SK-N-DZ (cell line): ENCODE measurements at regions not wholly inside any gene's neighbourhood (a gene's known extent, or its start where the extent isn't known, plus 50 kb on each side); places are given as distances from the start of the nearest gene placed in this dataset.
"Not testable (repeated sequence)": the region's sequence is repeated elsewhere in the genome, so short reads cannot be mapped to it uniquely, and the experiment has no call there.

Experiments
- DNase-seq: peaks from one replicate; pipeline ENCODE4 v3.0.0-alpha.2; 2015; ENCODE audit warnings: low spot score

DNA sequence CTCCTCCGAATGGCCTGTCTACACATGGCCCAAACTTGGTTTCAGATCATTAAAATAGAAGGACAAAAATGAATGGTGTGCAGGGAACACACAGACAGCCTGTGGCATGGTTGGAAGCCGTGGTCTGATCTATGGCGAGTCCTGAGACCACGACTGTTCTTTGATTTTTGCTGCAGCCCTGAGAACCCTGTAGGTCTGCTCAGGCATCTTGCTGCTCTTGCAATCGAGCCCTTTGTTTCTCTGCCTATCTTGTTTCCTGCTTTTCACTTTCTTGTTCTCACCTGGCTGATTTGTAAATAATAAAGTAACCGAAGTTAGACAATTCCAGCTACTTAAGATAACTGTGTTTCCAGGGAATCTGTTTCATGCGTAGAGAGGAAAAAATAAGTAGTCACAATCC, 54.1 kb upstream of the NBPF9 start:
- DNase-seq: not testable (repeated sequence)

DNA sequence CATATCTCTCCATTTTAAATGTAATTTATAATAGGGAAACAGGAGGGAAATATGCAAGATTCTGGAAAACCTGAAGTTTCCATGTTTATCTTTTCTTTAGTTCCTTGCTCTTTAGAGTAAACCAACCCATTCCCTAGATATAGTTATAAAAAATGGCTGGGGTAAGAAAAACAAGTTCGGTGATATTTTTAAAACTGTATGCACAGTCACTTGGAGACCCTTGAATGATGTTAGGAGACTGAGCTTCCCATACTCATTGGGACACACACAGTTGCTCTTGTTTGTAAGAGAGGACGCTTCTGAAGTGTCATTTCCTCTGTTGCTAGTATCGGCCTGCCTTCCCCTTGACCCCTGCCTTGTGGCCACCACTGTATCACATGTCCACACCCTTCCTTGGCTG, 55.0 kb upstream of the NBPF9 start:
- not testable (repeated sequence) for DNase-seq

DNA sequence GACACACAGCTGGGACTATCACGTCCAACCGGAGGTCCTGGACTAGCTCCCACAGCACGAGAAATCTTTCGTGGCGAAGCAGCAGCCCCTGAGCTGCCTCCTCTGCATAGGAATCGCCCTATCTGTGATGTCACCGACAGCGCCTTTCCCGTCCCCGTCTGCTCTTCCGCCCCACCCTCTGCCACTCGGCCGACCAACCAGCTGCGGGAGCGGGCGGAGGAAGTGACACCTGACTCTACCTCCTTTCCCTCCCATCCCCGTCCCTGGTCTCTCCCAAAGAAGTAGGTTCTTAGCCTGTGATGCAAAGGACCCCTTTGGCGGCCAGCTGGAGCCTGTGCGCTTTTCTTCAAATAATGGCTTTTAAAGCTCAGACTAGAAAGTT, 59.7 kb upstream of the NBPF9 start:
- DNase-seq: not testable (repeated sequence)

DNA sequence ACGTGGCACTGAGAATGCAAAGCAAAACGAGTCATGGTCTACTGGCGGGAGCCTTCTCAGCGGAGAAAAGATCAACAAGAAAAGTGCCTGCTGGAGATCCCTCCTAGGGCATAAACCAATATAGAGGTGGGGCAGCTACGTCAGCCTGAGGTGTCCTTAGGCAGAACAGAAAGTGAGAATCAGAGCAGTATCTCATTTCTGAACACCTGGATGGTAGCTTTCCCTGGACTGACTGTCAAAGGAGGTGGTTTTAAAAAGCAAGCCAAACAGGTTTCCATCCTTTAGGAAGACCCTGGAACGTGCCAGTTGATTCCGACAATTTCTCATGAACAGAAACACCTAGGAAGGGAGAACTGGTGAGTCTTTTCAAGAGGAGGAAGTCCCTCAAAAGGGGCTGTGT, 71.4 kb upstream of the NBPF9 start:
- not testable (repeated sequence) for DNase-seq

DNA sequence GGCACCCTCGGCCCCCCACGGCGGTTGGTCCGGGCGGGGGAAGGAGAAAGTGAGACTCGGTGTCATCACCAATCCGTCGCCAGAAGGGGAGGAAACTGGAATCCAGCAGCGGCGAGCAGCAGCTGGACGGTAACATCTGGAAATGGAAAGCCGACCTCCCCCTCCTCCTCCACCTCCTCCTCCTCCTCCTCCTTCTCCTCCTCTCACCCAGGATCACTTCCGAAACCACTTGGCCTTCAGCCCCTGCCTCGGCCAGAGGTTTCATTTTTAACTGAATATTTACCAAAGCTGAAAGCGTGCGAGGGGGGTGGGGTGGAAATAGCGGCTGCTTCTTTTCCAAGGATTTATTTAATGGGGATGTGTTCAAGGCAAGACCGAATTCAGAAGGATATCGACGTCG, 72.5 kb upstream of the NBPF9 start:
- not testable (repeated sequence) for DNase-seq

DNA sequence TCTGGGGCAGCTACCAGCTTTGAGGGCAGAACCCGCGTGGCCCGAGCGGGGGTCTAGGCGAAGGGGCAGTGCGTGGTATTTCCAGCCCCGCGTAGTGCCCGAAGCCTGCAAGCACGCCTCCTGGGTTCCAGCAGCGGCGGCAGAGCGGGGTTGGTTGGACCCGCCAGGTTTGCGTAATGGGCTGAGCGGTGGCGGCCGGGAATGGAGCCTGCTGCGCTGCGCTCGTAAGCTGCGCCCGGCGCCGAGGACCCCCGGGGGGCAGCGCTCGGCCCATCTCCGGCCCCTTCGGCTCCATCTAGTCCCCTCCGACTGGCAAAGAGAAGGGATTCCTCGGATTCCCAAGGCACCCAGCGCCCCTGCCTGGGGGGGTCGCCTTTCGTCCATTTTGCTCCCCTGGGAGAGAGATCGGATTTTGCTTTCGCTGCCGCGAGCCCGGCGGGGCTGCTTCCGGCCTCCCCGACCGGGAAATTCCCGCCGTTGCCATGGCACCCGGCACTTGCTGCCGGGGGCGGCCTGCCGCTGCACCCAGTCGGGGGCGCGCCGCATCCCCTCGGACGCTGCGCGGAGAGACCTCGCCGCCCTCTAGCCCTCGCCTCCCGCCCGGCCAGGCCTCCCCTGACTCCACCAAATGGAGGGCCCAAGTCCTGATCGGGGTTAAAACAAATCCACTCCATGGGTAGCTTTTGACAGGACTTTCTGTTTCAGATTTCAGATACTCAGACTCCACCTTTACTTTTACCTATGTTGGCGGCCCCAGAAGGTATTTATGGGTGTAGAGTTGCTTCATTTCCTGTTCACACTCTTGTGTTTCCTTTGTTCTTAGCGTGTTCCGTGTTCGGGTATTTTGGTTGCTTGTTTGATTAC, 73.3 kb upstream of the NBPF9 start:
- DNase-seq: peak; percentile 0

DNA sequence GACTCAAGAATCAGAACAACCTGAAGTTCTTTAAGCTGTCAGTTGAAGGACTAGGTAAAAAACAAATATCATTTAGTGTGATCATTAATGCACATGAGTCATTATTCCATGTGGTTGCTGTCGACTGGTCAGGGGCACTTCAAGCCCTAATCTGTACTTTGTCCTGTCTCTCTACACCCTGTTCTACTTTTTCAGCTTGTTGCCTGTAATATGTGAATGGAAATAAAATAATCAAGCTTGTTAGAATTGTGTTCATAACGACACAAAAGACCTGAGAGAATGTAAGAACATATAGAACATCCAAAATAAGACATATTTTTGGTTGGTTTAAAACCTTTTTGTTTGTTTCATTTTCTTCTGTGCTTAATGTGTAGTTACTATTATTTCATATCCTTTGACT, 87.4 kb upstream of the NBPF9 start:
- not testable (repeated sequence) for DNase-seq

DNA sequence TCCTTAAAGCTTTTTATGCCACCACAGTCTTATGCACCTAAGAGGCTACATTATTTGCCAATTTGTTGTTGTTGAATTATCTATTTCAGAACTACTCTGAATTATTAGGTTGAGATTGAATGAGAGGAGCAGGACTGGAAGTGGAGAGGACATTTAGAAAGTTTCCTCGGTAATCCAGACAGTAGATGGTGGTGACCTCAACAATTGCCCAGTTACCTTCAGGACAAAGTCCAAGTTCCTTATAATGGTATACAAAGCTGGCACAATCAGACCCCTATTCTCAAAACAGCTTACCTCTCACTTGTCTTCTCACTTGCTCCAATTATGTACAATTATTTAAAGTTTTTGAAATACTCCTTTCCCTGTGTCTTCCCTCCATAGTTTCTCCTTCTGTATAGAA, 93.3 kb upstream of the NBPF9 start:
- not testable (repeated sequence) for DNase-seq

DNA sequence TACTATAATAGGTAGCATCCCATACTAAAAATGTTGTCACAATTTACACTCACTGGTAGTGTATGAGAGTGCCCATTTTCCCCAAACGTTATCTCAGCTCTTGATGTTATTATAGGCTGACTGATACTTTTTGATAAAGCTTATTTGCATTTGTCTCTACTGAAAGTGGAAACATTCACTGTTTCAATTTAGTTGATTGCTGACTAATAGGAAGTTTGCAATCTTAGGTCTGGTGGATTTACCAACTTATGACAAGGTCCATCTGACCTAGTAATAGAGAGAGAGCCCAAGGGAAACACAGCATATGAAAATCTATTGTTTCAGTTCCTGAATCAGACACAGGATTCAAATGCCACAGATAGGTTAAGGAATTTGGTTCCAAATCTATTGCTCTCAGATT, 97.2 kb upstream of the NBPF9 start:
- DNase-seq: peak; percentile 0

DNA sequence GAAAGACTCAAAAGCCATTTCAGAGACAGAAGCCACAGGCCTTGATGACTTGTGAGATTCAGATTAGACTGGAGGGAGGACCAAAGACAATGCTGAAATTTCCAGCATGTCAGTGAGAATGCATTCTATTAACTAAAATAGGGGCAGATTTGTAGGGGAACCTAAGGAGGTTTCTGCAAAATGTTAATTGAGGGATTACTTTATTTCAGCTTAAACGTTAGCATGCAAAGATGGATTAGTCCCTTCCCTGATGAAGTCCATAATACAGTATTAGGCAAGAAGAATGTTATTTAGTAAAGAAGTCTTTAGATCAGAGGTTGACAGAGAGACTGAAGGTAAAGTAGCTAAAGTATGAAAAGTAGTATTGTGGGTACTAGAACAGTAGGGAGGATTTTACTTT, 98.9 kb upstream of the NBPF9 start:
- not testable (repeated sequence) for DNase-seq

DNA sequence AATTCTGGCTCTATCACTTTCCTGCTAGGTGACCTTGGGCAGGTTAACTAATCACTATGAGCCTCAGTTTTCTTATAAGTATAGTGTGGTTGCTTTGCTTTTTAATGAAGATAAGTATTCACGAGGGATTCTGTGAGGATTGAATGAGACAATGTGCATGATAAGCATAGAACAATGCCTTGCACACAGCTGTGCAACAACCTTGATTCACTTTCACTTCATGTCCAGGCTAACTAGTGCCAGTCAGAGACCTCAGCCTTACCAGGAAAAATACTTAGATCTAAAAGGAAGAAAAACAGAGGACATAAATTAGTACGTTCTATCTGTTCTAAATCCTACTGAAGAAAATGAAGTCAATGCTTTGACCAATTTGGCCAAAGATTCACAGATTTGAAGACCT, 101.0 kb upstream of the NBPF9 start:
- not testable (repeated sequence) for DNase-seq

DNA sequence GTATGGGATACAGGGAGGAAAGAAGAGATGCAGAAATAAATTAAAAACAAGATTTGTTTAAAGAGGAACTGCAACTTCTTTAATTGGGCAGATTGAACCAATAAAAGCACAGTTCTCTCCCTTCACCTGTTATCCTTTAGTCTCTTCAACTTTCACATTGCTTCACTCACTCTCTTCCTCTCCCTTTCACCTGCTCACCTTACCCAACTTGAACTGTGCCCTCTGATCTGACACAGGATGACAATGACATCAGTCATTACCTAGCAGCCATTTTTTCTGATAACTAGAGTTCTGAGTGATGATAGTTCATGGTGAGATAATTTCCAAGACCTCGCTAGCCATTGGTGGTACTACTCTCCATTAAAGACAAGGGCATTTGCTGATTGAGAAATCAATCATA, 105.5 kb upstream of the NBPF9 start:
- not testable (repeated sequence) for DNase-seq

DNA sequence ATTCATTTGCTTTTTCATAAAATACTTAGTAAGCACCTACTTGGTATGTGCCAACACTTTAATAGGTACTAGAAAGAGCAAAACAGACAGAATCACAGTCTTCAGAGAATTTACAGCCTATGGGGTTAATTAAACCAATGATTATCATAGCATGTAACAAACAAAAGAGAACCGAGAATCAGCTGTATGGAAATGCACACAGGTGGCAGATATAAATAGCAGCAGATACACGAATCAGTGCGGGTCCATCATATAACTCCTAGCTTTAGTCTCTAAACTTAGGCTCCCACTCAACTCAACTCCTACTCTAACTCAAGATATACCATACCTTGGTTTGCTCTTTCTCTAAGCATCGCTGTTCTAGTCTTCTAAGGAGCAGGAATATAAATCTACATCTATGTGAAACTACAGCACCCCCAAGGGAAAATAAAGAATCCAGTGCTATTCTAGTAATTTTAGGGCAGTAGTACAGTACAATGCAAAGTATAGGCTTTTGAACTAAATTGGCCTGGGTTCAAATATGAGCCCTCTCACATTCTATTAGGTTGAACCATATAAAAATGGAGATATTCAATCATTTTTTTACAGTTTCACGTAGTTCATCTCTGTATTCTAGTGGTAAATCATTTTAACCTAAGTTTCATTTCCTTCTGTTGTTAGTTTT, 108.5 kb upstream of the NBPF9 start:
- not testable (repeated sequence) for DNase-seq

DNA sequence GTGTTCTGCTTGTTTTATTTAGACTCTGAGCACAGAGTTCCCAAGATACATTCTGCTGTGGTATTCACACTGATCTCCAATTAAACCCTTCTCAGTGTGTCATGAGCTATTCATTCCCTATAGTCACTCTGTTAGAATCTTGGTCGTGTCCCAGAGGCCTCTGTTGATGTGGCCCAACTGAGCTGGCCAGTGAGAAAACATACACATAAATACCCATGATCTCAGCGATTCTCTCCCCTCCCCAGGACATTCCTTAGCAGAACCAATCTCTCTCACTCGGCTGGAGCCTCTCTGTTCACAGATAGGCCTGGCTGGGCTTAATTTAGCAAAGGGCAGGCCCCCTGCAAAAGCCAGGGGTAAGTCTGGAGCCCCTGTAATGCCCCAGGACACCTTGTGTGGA, 109.6 kb upstream of the NBPF9 start:
- DNase-seq: not testable (repeated sequence)

DNA sequence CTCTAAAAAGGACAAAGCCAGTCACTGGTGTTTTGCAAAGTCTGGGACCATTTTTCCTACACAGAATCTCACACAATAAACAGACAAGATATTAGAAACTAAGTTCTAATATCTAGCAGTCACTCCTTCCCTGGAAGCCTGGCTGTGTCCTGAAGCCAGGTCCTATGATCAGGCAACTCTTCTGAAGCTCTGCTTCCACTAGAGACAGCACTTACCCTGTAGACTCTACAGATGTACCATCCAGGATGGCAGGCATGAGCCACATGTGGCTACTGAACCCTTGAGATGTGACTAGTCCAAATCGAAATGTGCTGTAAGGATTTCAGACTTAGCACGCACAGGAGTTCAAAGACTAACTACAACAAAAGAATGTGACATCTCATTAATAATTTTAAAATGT, 110.3 kb upstream of the NBPF9 start:
- DNase-seq: not testable (repeated sequence)

DNA sequence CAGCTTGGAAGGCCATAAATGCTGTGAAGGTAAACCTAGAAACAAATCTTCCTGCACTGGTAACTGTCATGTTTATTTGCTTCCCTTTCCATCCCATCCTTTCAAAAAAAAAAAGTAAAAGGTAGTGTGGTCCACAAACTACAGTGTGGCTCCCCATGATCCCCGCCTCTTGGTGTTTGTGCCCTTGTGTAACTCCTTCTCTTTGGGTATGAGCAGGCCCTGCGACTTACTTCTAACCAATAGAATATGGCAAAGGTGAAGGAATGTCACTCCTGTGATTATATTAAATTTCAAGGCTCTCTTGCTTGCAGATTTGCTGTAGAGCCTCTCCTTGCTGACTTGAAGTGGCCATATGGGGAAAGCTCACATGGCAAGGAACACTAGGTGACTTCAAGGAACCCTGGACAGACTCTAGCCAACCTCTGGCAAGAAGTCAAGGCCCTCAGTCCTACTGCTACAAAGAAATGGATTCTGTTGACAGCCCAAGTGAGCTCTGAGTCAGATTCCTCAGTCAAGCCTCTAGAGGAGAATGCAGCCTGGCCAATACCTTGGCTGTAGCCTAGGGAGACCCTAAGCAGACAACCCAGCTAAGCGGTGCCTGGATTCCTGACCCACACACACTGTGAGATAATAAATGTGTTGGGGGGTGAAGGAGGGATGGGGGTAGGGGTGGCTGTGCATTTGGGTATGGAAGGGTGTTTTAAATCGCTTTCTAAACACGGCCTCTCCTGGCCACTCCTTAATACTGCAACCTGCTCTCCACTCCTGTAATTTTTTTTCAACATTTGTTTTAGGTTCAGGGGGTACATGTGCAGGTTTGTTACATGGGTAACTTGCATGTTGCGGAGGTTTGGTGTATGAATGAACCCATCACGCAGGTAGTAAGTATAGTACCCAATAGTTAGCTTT, 115.0 kb upstream of the NBPF9 start:
- not testable (repeated sequence) for DNase-seq

DNA sequence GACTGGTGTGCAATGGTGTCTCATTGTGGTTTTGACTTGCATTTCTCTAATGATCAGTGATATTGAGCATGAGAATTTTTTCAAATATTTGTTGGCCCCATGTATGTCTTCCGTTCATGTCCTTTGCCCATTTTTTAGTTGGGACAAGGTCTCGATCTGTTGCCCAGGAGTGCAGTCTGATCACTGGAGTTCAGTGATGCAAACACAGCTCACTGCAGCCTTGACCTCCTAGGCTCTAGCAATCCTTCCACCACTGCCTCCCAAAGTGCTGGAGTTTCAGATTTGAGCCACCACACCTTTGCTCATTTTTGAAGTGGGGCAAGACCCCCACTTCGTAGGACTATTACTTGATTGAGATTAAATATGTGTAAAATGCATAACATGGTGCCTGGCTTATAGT, 116.2 kb upstream of the NBPF9 start:
- DNase-seq: not testable (repeated sequence)

DNA sequence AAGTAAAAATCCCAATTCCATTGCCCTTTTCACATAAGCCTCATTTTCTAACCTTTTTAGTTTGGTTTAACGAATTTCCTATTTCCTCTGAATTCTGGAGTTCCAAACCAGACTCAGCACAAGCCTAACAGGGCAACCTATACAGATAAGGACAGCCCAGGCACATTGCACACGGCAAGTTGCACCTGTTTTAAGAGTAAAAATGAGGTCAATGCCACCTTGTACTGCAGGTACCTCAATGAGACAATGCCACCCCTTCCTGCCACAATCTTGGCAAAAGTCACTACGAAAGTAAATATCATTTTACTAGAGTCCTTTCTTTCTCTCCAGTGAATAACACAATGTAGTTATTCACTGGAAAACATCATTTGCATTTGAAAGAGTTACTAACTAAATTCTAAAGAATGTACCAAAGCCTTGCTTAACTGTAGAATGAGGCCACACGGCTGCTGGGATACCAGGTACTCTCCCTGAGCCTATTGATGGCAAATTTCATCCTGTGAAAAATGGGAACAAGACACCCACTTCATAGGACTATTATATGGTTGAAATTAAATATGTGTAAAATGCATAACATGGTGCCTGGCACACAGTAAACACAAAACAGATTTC, 117.2 kb upstream of the NBPF9 start:
- not testable (repeated sequence) for DNase-seq

DNA sequence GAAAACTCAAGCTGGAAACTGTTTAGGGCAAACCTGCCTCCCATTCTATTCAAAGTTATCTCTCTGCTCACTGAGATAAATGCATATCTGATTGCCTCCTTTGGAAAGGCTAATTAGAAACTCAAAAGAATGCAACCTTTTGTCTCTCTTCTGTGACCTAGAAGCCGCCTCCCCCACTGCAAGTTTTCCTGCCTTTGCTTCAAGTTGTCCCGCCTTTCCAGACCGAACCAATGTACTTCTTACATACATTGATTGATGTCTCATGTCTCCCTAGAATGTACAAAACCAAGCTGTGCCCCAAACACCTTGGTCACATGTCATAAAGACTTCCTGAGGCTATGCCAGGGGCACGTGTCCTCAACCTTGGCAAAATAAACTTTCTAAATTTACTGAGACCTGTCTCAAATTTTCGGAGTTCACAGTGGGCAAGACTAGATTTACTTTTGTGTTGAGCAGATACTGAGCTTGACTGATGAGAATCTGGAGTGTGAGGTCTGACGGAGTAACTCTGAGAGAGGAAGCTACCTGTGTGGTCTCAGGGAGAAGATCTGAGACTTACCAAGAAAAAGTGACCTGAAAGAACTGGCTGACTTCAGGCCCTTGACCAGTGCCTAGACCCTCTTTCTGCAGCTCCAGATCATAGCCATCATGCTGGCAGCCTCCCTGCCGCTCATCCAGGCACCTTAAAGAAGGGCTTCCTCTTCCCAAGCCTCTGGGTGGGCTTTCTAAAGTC, 124.7 kb upstream of the NBPF9 start:
- not testable (repeated sequence) for DNase-seq

DNA sequence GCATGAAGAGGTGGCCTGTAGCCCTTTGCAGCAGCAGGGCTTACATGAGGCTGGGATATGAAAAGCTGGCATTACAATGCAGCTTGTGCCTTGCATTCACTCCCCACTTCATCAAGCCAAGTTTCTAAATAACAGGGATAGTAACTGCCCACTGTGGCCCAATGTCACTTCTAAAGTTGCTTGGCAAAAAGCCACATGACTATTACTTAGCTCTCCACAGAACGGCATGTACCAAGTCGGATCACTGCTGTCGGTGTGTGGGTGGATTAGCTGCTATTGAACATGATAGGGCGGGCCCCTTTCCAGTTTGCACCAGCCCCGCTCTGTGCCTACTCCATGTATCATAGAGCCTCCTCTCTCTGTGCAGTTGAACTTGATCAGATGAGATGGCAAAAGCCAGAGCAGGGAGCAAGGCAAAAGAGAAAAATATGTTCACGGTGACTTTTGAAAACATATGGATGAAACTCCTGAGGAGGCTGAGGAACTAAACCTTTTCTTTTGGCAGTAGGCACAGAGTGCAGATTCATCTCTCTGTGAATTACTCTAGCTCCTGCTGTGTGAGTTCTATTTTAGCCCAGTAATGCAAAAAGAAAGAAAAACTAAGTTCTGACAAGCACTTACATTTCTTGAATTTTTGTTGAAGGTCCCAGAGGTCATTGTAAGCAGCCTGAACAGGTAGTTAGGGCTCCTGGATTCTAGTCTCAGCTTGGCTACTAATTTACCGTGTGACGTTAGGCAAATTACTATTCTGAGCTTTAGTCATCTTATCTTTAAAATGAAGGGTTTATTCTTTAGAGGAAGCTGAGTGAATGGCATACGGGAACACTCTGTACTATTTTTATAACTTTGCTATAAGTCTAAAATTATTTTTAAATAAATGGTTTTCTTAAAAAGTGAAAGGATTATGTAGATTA, 125.6 kb upstream of the NBPF9 start:
- not testable (repeated sequence) for DNase-seq
